Left kidney (tissue), 1 donor: ENCODE measurements at regions not wholly inside any gene's neighbourhood (a gene's known extent, or its start where the extent isn't known, plus 50 kb on each side); places are given as distances from the start of the nearest gene placed in this dataset.
"Not testable (repeated sequence)": the region's sequence is repeated elsewhere in the genome, so short reads cannot be mapped to it uniquely, and the experiment has no call there.

Source experiments
- DNase-seq: peaks from one replicate; pipeline ENCODE4 v3.0.0-alpha.2; 2013

DNA sequence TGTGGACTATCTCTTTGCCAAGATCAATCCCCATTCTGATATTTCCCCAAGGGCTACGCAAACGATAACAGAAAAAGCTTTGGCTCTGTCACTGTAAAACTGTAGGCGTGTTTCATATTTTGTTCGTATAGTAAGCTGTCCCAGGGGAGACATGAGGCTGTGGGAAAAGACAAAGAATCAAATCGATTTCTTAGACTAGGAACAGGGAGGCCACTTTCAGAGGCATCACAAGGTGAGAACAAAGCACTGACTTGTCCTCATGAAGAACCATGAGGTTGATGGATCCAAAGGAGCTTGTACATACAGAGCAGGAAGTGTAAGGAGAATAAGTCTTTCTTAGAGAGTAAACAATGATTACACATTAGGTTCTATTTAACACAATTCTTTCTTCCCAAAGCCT lies 255.7 kb downstream of the HNMT start:
- no peak for DNase-seq

DNA sequence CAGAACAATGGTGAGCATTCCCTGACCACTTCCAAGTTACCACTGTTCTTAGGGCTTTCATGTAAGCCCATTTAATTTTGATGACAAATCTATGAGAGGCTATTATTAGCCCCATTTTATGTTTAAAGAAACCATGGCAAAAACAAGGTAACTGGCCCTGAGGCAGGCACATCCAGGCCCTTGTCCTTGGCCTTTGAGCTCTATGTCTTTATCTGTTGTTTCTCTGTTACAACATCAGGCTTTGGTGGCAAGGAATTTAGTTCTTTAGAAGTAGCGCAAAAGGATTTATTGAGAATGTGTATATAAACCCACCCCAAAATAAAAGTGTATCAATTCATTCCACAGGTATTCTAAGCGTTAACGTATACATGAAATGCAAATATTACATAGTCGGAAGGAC lies 257.1 kb downstream of the HNMT start:
- no peak for DNase-seq

DNA sequence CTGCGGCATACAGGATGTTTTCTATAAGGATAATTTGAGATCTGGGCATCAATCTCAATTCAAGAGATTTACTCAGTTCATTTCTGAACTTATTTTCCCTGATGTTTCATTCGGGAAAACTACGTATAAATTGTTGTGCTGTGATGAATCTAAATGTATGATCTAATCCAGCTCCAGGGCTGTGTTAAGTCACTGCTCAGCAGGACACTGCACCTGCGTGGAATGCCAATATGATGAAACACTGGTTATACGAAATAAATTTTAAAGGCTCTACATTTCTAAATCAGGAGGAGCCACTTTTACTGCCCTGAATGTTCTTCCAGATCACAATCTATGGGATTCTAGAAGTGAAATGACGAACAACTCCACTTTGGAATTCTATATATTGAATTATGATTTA lies 259.0 kb downstream of the HNMT start:
- DNase-seq = no peak

DNA sequence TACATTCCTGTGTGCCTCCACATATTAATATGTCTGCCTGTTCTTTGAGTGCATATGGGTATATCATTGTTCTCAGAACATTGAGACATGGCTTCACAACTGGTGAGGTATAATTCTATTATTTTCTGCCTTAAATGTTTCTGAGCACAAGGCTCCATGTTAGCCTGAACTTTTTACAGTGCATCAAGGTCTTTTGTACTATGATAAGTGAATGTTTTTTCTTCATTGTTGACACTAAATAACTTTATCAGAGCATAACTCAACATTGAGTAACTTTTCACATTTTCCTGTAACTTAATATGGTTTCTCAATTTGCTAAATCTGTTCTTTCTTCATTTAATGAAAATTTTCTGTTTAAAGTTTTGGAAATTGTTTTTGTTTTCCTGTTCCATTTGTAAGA lies 262.9 kb downstream of the HNMT start:
- no peak for DNase-seq

DNA sequence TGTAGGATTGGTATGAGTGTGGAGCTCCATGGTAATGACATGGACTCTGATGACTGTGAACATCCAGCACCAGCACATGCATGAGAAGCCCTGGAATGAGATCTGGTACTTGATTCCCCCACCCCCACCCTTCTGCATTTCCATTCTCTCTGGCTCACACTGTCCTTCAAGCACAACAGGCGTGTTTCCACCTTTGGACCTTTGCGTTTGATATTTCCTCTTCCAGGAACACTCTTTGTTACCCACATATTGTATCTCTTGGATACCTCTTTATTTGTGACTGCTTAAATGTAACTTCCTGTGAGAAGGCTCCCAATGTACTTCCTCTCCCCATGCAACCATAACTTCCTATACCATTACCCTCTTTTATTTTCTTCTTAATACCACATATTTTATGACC lies 263.8 kb downstream of the HNMT start:
- DNase-seq = no peak

DNA sequence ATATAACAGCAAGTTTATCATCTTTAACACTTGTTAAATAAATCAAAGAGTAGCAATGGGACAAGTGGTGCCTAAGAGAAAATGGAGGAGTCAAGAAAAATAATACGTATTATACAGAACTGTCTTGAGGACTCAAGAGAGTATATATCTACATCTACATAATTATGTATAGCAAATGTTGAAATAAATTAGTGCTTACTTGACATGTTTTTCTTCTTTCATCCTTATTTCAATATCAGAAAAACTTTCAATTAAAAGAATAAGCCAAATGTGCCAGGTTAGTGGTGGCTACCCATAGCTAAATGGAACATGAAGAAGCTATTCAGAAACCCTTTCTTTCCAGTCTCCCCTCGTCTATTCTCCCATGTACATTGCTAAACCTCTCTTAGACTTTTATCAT lies 267.3 kb upstream of the SPOPL start:
- no peak for DNase-seq

DNA sequence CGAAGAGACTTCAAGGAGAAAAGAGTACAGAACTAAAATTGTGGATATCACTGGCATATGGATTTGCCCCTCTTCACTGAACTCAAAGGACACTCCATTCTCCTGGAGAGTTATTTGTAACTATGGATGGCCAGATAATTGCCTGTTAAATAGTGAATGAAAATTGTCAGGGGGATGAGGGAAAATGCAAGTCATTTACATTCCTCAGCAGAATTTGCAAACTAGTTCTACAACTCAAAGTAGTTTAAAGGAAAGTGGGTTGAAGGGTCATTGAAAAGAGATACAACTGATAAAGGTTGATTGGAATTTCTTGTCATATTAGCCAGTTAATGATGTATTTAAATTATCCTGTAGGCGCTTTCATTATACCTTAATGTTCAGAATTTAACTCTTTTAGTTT lies 266.5 kb upstream of the SPOPL start:
- DNase-seq = no peak

DNA sequence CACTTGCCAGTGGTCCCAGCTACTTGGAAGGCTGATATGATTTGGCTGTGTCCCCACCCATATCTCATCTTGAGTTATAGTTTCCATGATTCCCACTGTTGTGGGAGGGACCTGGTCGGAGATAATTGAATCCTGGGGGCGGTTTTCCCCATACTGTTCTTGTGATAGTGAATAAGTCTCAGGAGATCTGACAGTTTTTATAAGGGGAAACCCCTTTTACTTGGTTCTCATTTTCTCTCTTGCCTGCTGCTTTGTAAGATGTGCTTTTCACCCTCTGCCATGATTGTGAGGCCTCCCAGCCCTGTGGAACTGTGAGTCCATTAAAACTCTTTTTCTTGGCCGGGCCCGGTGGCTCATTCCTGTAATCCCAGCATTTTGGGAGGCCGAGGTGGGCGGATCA lies 265.4 kb upstream of the SPOPL start:
- DNase-seq = no peak

DNA sequence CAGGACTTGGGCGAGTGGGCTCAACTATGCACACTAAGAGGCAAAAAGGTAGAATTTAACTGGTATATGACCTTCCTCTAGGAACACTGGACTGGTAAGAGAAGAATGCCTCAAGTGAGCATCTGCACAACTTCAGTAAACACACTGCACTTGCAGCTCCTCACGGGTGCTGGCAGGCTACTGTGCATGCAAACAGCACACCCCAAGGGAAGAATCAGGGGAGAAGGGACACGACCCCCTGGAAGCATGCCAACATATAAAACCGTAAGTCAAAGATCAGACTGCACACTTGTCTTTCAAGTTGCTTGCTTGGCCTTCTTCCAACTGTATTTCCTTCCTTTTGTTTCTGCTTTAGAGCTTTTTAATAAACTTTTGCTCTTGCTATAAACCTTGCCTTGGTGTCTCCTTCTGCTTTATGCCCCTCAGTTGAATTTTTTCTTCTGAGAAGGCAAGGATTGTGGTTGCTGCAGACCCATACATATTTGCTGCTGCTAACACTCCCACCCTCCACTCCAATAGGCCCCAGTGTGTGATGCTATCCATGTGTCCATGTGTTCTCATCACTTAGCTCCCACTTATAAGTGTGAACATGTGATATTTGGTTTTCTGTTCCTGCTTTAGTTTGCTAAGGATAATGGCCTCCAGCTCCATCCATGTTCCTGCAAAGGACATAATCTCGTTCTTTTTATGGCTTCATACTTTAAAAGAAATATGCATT lies 263.7 kb upstream of the SPOPL start:
- no peak for DNase-seq

DNA sequence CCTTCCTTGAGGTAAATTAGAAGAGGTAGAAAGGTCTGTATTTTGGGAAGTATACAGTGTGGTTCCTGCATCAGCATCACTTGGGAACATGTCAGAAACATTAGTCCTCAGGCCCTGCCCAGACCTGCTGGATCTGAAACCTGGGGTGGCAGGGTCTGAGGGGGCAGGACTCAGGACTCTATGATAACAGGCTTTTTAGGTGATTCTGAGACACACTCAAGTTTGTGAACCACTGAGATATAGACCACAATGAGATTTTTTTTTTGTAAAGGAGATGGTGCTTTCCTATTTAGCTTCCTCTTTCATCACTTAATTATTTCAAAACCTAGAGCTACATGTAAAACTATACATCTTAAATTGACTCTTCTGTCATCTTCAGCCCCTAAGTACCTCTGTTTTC lies 262.7 kb upstream of the SPOPL start:
- no peak for DNase-seq

DNA sequence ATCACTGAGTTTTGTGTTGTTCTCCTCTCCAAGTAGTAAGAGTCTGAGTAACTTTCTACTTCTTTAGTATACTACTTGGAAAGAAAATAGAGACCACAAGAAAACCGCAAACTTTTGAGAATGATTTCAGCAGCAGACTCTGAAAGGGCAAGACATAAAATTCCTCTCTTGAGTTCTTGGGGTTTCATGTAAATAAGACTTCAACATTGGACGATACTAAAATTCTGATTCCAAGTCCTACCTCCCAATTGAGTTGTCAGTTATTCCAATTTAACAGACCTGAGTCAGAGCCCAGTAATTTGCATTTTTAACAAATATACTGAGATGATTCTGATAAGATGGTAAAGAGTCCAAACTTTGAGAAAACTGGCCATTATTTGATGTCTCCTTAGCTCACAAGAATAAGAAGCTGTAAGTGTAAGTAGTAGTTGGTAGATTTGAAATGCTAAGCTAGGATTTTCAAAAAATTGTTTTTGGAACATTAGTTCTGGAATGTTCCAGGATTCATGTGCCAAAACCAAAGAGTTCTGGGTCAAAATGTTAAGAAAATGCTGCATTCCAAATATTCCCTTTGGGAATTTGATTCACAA lies 261.6 kb upstream of the SPOPL start:
- no peak for DNase-seq

DNA sequence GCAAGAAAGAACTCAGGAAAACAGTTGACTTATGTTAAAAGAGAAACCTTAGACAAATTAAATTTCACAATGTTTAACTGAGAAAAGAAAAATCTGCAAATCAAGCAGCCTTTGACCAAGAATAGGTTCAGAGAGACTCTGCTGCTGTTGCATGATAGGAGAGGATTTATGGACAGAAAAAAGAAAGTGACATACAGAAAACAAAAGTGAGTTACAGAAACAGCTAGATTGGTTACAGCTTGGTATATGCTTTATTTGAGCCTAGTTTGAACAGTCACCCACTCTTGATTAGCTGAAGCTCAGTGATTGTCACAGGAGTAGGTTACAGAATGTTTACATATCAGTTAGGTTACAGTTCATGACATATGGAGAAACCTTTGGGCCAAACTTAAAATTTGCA lies 258.2 kb upstream of the SPOPL start:
- no peak for DNase-seq

DNA sequence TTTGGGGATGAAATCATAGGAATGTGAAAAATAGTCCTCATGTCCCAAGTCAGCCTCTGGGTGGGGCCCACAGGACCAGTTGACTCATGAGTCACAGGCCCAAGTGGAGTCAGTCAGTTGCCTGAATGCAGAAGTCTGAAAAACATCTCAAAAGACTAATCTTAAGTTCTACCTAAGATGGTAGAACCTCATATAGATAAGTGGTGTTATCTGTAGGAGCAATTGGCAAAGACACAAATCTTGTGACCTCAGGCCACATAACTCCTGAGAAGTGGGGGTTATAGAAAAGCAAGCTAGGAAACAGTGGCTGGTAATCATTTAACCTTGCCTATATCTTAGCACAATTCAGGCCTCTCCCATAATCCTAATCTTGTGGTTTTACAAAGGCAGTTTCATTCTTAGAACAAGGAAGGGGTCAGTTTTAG lies 257.1 kb upstream of the SPOPL start:
- no peak for DNase-seq

DNA sequence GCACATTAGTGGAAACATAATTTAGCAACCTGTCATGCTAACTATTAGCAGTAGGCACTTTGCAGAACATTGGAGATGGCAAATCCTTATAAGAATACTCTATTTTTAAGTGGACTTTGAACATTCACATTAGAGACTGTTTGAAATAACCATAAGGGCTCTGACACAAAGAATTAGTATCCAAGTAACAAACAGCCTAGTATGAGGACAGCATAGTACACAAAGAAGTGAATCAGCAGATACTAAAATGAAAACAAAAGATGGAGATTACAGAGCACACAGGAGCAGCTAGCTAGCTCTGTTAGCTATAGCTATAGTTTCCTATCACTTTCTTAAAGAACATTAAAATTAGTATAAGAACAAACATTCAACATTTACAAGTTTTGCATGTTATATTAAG lies 256.3 kb upstream of the SPOPL start:
- DNase-seq = no peak

DNA sequence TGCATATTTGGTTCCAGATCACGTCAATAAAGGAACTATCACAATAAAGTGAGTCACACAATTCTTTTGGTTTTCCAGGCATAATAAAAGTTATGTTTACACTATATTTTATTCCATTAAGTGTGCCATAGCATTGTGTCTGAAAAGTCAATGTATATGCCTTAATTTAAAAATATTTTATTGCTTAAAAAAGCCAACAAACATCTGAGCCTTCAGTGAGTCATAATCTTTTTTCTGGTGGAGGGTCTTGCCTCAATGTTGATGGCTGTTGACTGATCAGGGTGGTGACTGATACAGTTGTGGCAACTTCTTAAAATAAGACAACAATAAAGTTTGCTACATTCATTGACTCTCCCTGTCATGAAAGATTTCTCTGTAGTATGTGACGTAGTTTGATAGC lies 254.3 kb upstream of the SPOPL start:
- DNase-seq = no peak

DNA sequence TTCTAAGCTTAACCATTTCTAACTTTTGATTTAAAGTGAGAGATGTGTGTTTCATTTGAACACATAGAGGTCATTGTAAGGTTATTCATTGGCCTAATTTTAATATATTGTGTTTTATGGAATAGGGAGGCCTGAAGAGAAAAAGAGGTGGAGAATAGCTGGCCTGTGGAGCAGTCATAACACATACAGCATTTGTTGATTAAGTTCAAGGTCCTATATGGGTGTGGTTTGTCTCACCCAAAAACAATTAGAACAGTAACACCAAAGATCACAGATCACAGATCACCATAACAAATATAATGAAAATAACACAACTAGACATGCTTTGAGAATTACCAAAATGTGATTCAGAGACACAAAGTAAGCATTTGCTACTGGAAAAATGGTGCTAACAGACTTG lies 252.4 kb upstream of the SPOPL start:
- no peak for DNase-seq

DNA sequence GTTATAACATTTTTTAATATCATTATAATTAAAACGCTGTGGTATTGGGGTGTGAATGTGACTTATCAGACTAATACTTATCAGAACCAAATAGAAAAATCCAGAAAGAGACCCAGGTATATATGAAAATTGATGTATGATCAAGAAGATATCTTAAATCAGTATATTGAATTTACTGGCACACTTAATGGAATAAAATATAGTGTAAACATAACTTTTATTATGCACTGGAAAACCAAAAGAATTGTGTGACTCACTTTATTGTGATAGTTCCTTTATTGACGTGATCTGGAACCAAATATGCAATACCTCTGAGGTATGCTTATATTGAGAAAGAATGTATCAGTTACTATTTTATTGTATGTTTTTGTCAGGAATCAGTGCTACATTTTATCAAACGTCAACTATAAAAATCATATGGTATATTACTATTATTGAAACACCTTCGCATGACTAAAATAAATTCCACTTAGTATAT lies 250.7 kb upstream of the SPOPL start:
- DNase-seq = not testable (repeated sequence)

DNA sequence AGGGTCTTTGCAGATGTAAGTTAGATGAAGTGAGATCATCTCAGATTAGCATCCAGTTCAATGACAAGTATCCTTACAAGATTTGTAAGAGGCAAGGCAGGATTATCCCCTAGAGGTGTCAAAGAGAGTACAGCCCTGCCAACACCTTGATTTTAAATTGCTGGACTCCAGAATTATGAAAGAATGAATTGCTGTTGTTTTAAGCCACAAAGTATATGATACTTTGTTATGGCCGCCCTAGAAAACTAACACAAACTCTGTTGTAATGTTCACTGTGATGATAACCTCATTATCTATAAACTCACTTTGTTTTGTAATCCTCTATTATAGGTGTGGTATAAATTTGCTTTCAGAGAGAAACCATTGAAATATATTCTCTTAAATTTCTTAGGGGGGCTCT lies 249.0 kb upstream of the SPOPL start:
- DNase-seq = no peak

DNA sequence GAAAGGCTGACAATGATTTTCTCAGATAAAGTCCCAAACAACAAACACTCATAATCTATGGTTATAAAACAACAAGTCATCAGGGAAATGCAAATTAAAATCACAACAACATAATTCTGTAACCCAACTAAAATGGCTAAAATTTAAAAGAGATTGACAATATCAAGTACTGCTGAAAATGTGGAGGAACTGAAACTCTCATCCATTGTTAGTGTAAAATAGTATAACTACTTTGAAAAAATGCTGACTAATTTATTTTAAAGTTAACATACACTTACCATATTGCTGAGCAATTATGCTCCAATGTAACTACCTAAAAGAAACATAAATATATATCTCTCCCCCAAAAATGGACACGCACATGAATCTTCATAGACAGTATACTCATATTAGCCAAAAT lies 245.9 kb upstream of the SPOPL start:
- DNase-seq = no peak

DNA sequence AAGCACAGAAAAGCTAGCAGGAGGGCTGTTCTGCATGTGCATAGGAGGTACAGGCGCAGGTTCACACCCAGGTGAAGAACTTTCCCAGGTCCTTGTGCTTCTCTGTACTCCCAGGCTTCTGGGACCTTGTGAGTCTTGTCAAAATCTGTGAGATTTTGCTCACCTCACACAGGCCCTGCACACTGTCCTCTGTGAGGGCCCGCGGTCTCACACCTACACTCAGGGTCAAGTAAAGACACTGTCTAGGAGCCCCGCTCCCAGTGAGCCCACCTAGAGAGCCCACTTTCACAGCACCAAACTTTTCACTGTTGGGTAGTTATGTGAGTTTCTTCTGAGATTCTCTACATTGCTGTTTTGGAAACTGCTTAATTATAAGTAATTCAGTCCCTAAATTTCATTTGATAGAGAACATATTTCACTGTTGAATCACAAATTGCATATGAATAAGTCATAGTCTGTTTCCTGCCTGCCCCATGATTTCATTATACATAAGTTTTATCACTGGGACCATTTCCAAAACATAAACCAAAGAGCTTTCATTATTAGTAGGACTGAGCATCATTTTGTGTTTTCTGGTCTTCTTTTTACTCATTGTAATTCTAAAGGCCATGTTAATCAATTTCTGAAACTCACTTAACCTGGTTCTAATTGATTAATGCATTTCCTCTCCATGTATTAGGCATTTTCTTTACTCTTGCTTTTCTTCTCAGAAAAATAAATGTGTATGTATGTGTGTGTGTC lies 234.2 kb upstream of the SPOPL start:
- DNase-seq = no peak

DNA sequence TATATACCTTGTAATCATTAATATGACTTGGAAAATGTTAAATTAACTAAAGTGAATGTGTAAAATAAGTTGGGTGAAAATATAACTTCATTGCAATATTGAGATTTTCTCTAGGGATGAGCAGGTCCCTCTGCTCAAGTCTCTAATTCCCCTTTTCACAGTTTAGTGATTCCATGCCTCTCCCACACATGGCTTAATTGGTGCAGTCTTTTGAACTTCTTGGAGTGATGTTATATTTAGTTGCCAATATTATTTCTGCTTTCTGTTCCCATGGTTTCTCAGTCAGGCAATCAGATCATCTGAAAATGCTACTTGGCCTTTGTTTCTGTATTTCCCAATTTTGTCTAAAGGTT lies 233.7 kb upstream of the SPOPL start:
- peak; percentile 34 for DNase-seq

DNA sequence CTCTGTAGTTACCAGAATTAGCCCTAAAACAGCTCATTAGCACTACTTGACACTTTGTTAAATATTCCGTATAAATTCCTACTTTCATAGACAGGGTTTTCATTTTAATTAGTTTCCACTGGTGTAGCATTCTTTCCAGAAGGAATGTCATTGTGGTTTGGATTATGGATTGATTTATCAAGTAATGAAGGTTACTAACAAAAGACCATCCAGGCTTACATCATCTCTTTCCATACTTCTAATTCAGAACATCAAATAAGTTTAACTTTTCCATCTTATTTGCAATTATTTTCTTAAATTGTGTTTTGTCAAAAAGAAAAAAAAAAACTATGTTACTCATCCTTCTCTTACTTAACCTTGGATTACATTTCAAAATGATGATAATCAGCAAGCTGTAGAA lies 231.8 kb upstream of the SPOPL start:
- no peak for DNase-seq

DNA sequence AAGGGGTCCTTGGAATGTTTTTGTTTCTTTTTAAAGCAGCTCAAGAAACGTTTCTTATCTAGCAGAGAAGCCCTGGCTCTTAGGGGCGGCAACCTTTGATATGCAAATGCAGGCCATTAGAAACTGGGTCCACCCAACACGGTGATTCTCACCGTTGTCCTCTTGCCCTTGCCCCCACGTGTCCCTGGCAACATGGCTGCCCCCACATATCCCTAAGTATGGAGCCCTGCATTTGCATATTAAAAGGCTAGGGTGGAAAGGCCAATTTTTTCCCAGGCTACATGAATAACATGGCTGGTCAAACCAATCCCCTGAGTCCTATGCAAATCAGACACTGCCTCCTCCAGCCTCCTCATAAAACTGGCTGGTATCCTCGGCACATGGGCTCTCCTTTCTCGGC lies 230.1 kb upstream of the SPOPL start:
- DNase-seq = no peak
